ENCODE measurements at regions not wholly inside any gene's neighbourhood (a gene's known extent, or its start where the extent isn't known, plus 50 kb on each side); places are given as distances from the start of the nearest gene placed in this dataset.

DNA sequence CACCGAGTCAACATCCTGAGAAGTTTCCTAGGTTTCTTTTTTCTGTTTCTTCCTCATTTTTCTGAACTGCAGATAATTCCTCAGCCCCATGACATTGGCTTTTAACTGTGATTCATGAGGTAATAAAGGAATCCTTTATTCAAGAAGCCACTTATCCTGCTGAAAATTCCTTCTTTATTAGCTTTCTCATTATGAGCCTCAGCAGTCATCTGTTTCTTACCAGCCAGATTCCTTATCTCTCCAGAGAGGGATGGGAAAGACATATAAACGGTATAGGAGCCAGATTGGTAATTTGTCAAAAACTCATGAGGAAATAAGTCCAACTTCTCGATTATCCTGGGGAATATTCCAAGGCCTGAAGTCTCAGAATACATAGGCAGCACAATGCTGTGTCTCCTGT is 465.4 kb downstream of the ICE1 start:
- TF ChIP-seq, protein P1, sequence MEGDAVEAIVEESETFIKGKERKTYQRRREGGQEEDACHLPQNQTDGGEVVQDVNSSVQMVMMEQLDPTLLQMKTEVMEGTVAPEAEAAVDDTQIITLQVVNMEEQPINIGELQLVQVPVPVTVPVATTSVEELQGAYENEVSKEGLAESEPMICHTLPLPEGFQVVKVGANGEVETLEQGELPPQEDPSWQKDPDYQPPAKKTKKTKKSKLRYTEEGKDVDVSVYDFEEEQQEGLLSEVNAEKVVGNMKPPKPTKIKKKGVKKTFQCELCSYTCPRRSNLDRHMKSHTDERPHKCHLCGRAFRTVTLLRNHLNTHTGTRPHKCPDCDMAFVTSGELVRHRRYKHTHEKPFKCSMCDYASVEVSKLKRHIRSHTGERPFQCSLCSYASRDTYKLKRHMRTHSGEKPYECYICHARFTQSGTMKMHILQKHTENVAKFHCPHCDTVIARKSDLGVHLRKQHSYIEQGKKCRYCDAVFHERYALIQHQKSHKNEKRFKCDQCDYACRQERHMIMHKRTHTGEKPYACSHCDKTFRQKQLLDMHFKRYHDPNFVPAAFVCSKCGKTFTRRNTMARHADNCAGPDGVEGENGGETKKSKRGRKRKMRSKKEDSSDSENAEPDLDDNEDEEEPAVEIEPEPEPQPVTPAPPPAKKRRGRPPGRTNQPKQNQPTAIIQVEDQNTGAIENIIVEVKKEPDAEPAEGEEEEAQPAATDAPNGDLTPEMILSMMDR (IDR thresholded peaks at IDR 0.05; ENCODE audit: low read length) = no peak
- no peak for TF ChIP-seq EZH2 (IDR thresholded peaks at IDR 0.05; ENCODE audit: borderline replicate concordance, low read length)
